Astrocyte of the cerebellum (primary cell): ENCODE measurements at regions not wholly inside any gene's neighbourhood (a gene's known extent, or its start where the extent isn't known, plus 50 kb on each side); places are given as distances from the start of the nearest gene placed in this dataset.

ENCODE experiments used
- DNase-seq: peaks from one replicate; pipeline ENCODE4 v3.0.0-alpha.2; 2011; ENCODE audit warnings: low read depth
- H3K4me3 ChIP-seq: 2 replicates; pipeline ENCODE4 v1.5.1; 2011; ENCODE audit warnings: mild to moderate bottlenecking, low read depth, low read length, moderate library complexity
- in situ Hi-C: cut with HindIII; loops from 2 replicates; pipeline ENCODE4 v1.10.0; 2017; ENCODE audit warnings: low sequenced_read_pairs
- TF ChIP-seq, protein P1 (sequence below): IDR thresholded peaks from 2 replicates; pipeline ENCODE4 v1.5.1; 2012; ENCODE audit warnings: low read length, low read depth, moderate library complexity, mild to moderate bottlenecking; ENCODE audit errors: missing control alignments

DNA sequence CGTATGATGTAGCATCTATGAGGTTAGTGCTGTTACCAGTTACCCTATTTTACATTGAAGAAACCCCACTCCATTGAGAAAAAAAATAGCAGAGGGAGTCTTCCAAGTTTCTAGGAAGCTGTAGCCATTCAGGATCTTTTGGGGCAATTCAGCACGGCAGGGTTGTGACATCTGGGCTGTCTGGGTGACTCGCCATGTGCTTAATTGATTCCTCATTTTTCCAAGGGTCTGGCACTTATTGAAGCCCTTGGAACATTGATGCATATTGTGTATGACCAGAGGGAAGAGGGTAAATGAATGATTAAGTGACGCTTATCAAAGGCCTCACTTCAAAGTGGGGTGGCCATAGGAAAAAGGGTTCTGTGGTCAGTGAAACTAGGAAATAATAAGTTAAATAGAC lies 248.7 kb downstream of the ARHGAP12 start:
- in situ Hi-C loops: no loop called here
- no peak for DNase-seq
- TF ChIP-seq, protein P1, sequence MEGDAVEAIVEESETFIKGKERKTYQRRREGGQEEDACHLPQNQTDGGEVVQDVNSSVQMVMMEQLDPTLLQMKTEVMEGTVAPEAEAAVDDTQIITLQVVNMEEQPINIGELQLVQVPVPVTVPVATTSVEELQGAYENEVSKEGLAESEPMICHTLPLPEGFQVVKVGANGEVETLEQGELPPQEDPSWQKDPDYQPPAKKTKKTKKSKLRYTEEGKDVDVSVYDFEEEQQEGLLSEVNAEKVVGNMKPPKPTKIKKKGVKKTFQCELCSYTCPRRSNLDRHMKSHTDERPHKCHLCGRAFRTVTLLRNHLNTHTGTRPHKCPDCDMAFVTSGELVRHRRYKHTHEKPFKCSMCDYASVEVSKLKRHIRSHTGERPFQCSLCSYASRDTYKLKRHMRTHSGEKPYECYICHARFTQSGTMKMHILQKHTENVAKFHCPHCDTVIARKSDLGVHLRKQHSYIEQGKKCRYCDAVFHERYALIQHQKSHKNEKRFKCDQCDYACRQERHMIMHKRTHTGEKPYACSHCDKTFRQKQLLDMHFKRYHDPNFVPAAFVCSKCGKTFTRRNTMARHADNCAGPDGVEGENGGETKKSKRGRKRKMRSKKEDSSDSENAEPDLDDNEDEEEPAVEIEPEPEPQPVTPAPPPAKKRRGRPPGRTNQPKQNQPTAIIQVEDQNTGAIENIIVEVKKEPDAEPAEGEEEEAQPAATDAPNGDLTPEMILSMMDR: no peak
- no peak overlapping the region for H3K4me3 ChIP-seq

DNA sequence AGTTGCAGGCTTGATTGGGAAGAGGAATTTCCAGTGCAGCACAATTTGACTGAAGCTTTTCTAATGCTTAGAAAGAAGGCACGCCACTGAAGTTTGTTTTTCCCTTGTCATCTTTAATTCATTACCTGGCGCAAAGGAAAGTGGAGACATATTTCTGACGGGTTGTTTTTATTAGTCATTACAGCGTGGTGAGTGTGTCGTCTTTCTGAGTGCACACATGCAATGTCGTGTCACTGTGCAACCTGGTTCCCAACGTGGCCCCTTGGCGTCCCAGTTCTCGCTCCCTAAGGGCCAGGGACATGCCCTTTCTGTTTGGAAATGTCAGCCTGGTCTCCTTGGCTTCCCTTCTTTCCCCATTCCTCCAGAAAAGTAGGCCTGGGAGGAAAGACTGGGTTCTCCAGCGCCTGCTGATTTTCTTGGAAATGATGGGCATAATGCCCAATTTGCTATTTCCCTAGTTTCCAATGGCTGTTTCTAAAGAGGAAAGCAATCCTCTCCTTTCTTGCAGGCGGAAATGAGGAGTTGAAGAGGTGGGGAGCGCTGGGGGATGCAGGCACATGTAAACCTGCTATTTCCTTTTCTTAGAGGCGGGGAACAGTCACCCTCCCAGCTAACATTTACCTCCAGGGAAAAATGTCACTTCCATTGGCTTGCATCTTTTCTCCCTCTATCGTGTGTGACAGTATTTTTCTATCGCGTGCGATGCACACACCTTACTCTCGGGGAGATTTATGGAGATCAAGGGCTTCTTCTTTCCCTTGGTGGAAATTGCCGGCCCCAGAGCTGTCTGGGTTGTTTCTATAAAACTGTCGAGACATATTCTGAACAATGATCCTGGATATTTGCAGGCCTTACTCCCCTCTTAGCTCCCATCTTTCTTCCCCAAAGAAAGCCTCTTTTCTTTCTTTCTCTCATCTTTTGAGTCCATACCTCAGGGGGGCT lies 249.8 kb downstream of the ARHGAP12 start:
- in situ Hi-C loops: no loop called here
- TF ChIP-seq, protein P1: no peak
- no peak for DNase-seq

DNA sequence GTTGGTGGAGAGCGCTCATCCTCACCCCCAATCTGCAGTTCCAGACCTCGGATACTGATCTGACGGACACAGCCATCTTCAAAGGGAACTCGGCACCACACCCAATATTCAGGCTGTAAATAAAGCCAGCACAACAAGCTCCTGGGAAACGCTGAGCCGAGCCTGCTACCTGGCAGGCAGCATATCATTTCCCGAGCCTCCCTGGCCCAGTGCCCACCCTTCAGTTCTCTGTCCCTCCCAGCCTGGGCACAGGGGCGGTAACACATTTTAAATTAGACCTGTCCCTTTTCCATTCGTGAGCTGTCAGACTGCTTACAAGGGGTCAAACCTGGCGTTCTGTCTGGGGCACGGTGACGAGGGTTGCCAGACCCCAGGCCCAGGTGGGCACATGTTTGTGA lies 250.5 kb downstream of the ARHGAP12 start:
- TF ChIP-seq, protein P1: no peak
- no peak for DNase-seq
- H3K4me3 ChIP-seq: no peak overlapping the region
- in situ Hi-C loops: no loop called here

More for the DNA sequence above, 249.8 kb downstream of the ARHGAP12 start:
- H3K4me3 ChIP-seq: no peak overlapping the region

DNA sequence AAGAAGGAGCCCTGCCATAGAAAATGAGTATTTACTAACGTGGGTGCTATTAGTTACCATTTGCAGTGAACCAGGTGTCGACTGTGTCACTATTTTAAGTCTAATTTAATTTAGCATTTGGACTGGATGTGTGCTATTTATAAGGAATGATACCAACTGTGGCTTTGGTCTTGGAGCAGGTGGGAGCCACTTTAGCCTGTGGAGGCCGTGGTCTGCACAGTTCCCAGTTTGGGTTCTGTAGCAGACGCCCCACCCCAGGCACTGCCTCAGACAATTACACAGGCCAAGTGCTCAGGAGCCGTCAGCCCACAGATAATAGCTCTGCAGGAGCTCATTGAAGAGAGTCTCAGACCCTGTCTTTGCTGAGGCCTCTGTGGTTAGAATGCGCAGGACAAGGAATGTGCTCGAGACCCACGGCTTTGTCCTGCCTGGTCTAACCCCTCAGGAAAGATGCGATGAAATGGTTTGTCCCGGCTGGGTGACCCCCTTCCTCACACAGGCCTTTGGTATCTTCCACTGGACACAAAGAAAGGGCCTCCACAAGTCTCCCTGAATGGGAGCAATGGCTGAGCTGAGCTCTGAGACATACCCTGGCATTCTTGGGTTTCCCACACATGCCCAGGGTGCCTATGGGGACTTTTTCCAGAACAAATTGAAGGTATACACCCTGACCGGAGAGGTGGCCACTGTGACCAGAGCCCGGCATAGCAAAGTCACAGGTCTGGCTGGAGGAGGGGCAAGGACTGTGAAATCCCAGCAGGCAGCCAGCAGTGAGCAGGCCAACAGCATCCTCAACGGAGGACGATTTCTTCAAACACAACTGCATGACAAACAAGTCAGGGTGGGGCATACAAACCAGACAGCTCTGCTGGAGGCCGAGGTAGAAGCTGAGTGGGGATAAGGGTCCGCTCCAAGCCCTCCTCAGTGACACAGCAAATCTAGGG lies 251.2 kb downstream of the ARHGAP12 start:
- H3K4me3 ChIP-seq: no peak overlapping the region
- DNase-seq: peak; percentile 74
- in situ Hi-C loops: no loop called here
- TF ChIP-seq, protein P1: no peak

DNA sequence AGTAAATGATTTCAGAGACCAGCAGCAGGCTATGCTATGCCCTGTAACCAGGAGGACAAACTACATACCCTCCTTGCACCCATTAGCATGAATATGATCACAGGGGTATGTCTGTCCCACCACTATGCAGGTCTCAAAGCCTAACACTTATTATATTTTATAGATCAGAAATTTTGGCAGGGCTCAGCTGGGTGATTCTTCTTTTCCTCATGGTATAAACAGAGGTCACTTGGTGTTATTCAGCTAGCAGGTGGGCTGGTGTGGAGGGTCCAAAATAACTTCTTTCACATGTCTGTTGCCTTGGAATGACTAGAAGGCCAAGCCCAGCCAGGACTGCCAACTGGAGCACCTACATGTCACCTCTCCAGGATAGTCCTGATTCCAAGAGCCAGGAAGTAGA lies 252.9 kb downstream of the ARHGAP12 start:
- no peak for DNase-seq
- no peak overlapping the region for H3K4me3 ChIP-seq
- in situ Hi-C loops: no loop called here
- TF ChIP-seq, protein P1: no peak

DNA sequence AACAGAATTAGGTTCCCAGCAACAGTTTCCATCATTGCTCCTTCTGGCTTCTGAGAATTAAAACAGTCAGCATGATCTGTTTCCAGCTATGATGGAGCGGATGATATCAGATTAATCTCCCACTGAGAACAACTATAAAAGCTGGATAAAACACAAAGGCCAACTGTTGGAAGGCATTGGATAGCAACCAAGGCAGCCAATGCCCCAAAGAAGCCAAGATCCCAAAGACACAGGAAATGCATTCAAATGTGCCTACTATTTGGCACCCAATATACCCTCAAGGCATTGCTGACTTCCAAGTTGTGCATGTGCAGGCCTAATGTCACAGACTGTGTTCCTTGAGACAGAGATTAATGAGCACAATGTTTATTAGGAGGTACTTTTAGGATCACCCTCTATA lies 259.3 kb downstream of the ARHGAP12 start:
- TF ChIP-seq, protein P1: no peak
- no peak overlapping the region for H3K4me3 ChIP-seq
- in situ Hi-C loops: no loop called here
- no peak for DNase-seq
